ENCODE measurements at regions not wholly inside any gene's neighbourhood (a gene's known extent, or its start where the extent isn't known, plus 50 kb on each side); places are given as distances from the start of the nearest gene placed in this dataset.
"Not testable (repeated sequence)": the region's sequence is repeated elsewhere in the genome, so short reads cannot be mapped to it uniquely, and the experiment has no call there.

DNA sequence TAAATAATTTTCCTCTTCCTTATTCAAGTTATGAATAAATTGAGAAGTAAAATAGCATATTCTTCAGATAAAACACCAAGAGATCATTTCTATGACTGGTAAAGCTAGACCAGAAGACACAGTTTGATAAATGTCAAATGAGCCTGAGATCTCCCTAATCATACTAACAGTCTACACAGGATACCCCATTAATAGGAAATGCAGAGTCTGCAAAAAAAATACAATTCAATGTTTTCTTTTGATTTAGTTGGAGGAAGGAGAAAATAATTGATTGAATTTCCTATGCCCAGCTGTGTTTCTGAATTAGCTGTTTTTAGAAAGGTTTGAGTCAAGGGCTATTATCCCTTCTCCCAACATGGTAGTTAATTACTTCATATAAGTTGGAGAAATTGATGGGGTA, 734.6 kb upstream of the SLITRK1 start:
- no peak for FAIRE-seq

- FAIRE-seq: no peak
These were observed 727.4 kb upstream of the SLITRK1 start for GRCh38 chr13:84609716-84610115.

DNA sequence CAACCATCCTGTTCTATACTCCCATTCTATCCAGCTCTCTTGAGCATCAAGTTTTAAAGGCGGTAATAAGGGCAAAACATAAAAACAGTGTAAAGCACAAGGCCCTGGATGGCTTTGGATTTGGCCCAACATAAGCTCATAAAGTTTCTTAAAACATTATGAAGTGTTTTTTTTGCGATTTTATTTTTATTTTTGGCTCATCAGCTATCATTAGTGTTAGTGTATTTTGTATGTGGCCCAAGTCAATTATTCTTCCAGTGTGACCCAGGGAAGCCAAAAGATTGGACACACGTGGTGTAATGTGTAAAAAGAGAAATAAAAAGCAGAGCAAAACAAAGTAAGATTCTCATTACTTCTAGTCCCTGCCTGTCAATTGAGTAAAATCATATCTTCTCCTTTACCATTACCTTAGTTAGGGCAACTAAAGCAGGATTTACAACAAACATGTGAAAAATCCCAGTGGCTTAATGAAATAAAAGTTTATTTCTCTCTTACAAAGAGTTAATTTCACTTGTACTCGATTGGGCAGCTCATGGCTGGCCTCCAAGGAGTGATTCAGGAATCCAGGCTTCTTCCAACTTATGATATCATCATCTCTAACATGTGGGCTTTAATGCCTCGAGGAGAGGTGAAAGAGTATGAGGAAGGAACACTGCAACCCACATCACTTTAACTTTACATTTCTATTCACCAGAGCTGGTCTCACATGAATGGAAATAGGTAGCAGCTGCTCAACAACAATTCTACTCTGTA, 725.2 kb upstream of the SLITRK1 start:
- FAIRE-seq: no peak

GRCh38 chr13:84606616-84607015, 724.3 kb upstream of the SLITRK1 start:
- no peak for FAIRE-seq

DNA sequence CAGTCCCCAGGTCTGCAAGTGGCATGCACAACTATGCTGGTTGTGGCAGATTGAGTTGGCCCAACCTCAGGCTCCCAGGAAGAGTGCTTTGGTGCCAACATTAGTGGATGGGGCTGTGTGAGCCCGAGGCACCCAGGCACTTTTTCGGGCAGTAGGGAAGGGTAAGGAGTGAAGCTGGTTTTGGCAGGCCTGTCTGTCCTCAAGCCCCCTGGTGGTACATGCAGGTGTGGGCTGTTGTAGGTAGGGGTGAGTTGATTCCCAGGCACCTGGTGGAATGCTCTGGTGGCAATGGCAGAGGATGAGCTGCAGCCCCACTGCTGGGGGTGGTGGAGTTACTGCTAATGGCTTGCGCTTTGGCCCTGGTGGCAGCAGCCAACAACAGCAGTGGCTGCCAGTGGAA, 723.7 kb upstream of the SLITRK1 start:
- no peak for FAIRE-seq

GRCh38 chr13:84591444-84591843, 709.2 kb upstream of the SLITRK1 start:
- FAIRE-seq: no peak

DNA sequence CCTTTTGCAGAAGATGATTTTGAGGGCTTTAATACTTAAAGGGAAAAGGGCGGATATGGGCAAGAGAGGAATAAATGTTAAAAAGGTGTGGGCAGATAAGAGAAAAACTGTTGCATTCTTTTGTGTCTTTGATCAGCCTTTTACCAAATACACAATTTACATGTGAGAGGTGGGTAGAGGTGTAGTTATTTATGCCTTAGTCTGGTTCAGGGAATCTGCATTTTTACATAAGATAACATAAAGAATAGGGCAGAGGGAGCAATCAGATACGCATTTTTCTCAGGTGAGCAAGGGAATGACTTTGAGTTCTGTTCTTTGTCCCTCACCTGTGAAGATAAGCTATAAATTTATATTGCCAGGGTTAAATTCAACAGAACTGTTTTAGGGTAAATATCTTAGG, 708.4 kb upstream of the SLITRK1 start:
- FAIRE-seq: no peak

DNA sequence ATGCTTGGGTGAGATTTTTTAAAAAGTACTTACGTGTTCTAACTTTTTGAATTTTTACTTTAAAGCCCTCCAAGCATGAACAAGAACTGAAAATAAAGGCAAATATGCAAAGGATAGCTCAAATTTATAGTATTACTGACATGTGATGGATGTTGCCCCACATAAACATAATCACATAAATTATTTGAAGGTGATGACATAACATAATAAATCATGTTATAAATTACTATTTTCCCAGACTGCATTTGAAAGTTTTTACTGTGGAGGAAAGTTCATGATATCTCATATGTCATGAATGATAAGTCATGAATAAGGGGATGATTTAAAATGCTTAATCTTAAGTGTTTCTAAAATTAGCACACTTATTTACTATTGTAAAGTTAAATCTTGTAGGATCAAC, 705.7 kb upstream of the SLITRK1 start:
- FAIRE-seq: no peak

DNA sequence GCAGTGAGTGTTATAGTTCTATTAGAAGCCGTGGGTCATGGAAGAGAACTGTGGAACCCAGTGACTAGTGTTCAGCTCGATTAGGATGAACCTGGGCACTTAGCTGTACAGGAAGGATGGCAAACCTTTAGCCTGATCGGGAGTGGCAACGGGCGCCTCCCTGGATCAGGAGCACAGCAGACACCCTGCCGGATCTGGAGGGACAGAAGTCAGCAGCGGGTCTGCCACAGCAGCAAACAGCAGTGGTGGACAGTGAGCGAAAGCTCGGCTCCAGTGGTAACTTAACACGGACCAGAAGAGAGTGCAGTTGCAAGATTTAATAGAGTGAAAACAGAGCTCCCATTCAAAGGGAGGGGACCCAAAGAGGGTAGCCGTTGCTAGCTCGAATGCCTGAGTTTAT, 697.6 kb upstream of the SLITRK1 start:
- FAIRE-seq: not testable (repeated sequence)

DNA sequence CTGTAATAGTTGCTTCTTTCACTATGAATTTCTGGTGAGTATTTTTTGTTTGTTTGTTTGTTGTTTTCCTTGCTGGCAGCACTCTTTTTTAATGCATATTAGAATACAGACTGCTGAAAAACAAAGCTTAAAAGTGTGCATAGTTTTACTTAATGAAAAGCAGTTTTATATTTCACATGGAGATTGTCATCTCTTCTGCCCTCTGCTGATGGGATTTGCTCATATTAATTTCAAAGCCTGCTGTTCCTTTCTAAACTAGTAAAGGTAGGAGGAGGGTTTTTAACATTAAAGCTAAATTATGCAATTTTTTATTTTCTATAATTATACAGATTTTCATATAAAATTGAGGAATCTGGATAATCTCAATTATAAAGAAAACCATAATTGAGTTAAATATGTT, 692.6 kb upstream of the SLITRK1 start:
- FAIRE-seq: no peak

DNA sequence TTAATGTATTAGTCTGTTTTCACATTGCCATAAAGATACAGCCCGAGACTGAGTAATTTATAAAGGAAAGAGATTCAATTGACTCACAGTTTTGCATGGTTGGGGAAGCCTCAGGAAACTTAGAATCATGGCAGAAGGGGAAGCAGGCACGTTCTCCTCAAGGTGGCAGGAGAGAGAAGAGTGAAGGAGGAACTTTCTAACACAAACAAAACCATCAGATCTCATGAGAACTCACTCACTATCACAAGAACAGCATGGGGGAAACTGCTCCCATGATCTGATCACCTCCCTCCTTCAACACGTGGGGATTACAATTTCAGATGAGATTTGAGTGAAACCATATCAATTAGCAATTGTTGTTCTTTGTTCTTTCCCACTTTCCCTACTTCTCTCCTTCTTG, 689.0 kb upstream of the SLITRK1 start:
- no peak for FAIRE-seq

GRCh38 chr13:84570831-84571230, 688.6 kb upstream of the SLITRK1 start:
- FAIRE-seq: no peak

- no peak for FAIRE-seq
These were observed 687.1 kb upstream of the SLITRK1 start for GRCh38 chr13:84569366-84569765.

DNA sequence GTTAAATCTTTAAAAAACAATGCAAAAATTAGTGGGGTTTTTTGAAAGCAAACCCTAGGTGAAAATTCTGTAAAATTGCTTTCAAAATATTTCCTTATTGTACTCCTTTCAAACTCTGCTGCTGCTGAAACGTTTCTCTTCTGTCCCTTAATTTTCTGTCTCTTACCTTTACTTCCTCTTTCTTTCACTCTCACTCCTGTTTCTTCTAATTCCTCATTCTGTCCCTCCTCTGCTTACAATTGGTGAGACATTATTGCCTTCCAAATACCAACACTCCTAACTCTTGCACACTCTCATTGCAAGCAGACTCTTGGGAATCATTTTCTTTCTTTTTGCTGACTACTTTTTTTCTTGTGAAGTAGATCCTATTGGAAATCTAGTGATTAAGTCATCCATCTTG, 685.6 kb upstream of the SLITRK1 start:
- FAIRE-seq: no peak

DNA sequence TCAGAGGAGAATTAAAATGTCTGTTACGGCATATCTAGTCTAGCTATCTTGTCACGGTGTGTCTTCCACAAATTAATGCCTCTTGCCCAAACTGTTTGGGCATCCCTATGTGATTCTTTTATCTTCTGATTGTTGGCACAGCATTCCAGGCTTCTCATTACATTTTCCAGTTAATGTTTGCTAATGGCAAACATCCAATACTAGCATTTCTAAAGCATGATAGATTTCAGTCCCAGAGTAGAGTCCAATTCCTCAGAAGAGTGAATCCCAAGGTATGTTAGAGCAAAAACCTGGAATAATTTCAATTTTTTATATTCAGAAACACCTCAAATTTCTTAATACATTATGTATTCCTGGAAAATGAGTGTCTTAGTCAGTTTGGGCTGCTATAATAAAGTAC, 684.5 kb upstream of the SLITRK1 start:
- no peak for FAIRE-seq

DNA sequence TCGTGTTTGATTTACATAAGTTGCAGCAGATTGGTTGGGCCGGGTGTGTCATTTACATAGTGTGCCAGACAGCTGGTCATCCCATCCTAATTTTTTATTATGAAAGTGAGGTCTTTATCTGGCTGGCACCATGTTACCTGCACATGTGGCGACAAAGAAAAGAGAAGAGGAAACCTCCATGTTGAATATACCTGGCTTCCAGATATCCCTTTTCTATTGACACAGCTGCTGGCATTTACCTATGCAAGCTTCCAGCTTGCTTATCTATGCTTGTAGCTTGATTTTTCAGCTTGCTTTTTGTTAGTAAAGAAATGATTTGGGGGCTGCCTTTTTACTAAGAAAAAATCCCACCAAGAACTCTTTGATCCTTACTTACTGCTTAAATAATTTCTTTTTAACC, 681.3 kb upstream of the SLITRK1 start:
- FAIRE-seq: no peak

- FAIRE-seq: no peak
These were observed 671.0 kb upstream of the SLITRK1 start for GRCh38 chr13:84553227-84553626.

- FAIRE-seq: no peak
These were observed 661.7 kb upstream of the SLITRK1 start for GRCh38 chr13:84543962-84544361.

DNA sequence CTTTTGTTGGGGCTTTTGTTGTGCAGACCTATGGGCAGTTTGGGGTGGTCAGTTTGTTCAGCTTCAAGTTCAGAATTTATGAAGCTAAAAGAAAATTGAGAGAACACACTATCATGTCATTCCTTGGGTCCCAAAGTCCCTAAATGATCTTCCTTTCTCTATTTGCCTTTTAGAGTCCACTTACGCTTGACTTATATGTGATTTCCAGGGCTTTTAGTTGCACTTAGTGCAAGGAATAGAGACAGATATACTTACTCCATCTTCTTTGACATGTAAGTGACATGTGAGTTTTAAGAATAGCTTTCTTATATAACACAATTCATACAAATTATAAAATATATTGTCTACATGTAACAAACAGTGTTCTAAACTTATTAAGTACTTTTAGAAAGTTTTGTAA, 660.1 kb upstream of the SLITRK1 start:
- no peak for FAIRE-seq

GRCh38 chr13:84536906-84537305, 654.6 kb upstream of the SLITRK1 start:
- FAIRE-seq: no peak

DNA sequence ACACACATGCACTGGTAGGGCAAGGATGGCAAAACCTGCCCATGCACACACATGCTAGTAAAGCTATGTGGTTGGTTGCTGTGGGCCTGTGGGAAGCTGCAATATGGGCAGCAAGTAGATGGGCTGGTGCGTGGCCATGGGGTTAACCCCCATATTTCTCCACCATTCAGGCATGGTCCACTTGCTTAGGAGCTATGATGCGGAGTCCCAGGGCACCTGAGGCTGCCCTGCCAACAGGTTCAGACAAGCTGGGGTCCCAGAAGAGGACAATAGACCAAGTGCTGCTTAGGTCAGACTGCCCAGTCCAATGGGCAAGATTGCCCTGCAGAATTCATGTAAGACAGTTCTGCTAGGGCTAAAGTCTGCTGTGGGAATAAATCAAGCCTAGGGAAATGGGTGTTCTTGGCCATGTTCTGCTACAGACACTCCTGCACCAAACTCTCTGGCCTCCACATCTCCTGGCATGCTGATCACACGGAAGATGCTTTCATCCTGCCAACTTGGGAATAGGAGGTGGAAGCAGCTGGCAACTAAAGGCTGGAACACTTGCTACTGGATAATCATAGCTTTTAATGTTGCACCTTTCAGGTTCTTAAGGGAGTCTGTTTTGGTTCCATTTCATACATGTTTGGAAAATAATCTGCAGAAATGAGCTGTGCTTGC, 646.3 kb upstream of the SLITRK1 start:
- no peak for FAIRE-seq

DNA sequence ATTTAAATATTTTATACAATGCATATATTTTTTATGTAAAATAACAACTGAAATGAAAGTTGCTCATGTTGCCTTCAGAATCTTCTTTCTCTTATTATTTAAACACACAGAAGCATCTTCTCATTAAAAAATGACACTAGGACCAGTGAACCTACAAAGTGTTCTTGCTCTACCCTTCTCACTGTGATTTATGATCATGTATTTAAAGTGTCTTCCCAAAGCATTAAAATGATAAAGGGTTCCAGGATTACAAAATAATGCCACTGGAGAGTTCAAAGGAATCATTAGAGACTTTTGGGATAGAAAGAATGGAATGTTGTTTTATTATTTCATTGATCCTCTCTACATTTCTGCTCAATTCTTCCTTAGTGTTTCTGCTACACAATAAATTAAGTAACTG, 643.6 kb upstream of the SLITRK1 start:
- FAIRE-seq: no peak

GRCh38 chr13:84524586-84524985, 642.3 kb upstream of the SLITRK1 start:
- FAIRE-seq: no peak

- no peak for FAIRE-seq
These were observed 617.7 kb upstream of the SLITRK1 start for GRCh38 chr13:84500016-84500415.

DNA sequence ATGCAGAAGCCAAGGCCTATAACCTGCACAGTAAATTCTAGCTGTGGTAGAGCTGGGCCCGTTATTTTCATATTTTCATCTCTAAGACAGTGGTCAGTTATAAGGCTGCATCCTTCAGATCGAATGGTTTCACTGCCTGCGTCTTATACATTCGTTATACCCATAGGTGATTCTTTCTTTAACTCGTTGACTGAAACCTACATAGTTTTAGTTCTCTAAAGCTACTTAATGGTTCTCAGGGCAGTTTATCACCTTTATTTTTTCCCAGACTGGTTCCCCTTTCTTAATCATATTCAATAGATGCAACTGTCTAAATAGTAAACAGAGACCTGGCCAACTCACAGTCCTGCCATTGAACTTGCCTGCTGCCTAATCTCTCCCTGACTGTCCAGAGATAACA, 615.3 kb upstream of the SLITRK1 start:
- no peak for FAIRE-seq

Data from TTC549 (cell line).